Dedifferentiated amniotic fluid mesenchymal stem cell (primary cell): ENCODE measurements at regions not wholly inside any gene's neighbourhood (a gene's known extent, or its start where the extent isn't known, plus 50 kb on each side); places are given as distances from the start of the nearest gene placed in this dataset.
A peak's percentile ranks its signal among the peaks of the same experiment; 100 is the strongest.

ENCODE experiments used
- DNase-seq: peaks from one replicate; pipeline ENCODE4 v3.0.0-alpha.2; 2016; ENCODE audit errors: extremely low spot score

GRCh38 chr7:91630581-91631380 is 249.7 kb downstream of the MTERF1 start:
- DNase-seq: no peak

GRCh38 chr7:91632234-91632940 is 248.1 kb downstream of the MTERF1 start:
- no peak for DNase-seq

- DNase-seq: no peak
Observed at GRCh38 chr7:91633013-91633441, 247.5 kb downstream of the MTERF1 start.

- DNase-seq: no peak
Observed at GRCh38 chr7:91634485-91635177, 245.9 kb downstream of the MTERF1 start.

- no peak for DNase-seq
Observed at GRCh38 chr7:91636129-91636724, 244.3 kb downstream of the MTERF1 start.

GRCh38 chr7:91636728-91637127 is 243.8 kb downstream of the MTERF1 start:
- DNase-seq: no peak

GRCh38 chr7:91644256-91644655 is 236.2 kb downstream of the MTERF1 start:
- no peak for DNase-seq

GRCh38 chr7:91645542-91645941 is 235.0 kb downstream of the MTERF1 start:
- DNase-seq: no peak

GRCh38 chr7:91651986-91652385 is 228.5 kb downstream of the MTERF1 start:
- no peak for DNase-seq

GRCh38 chr7:91653286-91653685 is 227.2 kb downstream of the MTERF1 start:
- no peak for DNase-seq

- no peak for DNase-seq
Observed at GRCh38 chr7:91655656-91656055, 224.8 kb downstream of the MTERF1 start.

GRCh38 chr7:91656541-91657482 is 223.7 kb downstream of the MTERF1 start:
- DNase-seq: peak; percentile 43

- peak; percentile 34 for DNase-seq
Observed at GRCh38 chr7:91657483-91658071, 222.9 kb downstream of the MTERF1 start.

GRCh38 chr7:91659096-91659495 is 221.4 kb downstream of the MTERF1 start:
- DNase-seq: no peak

- no peak for DNase-seq
Observed at GRCh38 chr7:91660734-91661356, 219.7 kb downstream of the MTERF1 start.

GRCh38 chr7:91661727-91662126 is 218.8 kb downstream of the MTERF1 start:
- DNase-seq: no peak

- no peak for DNase-seq
Observed at GRCh38 chr7:91668217-91668616, 212.3 kb downstream of the MTERF1 start.

GRCh38 chr7:91671245-91671644 is 209.3 kb downstream of the MTERF1 start:
- no peak for DNase-seq

GRCh38 chr7:91674470-91674869 is 206.0 kb downstream of the MTERF1 start:
- no peak for DNase-seq

GRCh38 chr7:91681718-91682117 is 198.8 kb downstream of the MTERF1 start:
- no peak for DNase-seq
